ENCODE measurements at regions not wholly inside any gene's neighbourhood (a gene's known extent, or its start where the extent isn't known, plus 50 kb on each side); places are given as distances from the start of the nearest gene placed in this dataset.

- no peak for TF ChIP-seq CTCF (IDR thresholded peaks at IDR 0.05; ENCODE audit: low read depth, low read length)
- no peak for TF ChIP-seq POLR2A (IDR thresholded peaks at IDR 0.05; ENCODE audit: extremely low read depth, insufficient read length)
- no peak for TF ChIP-seq MAX (IDR thresholded peaks at IDR 0.05; ENCODE audit: low read depth, low read length)
- TF ChIP-seq MYC (IDR thresholded peaks at IDR 0.05; ENCODE audit: low read depth, low read length) = no peak
Observed at GRCh38 chr13:50493683-50494082, 349.8 kb downstream of the DLEU7 start.
